ENCODE measurements at regions not wholly inside any gene's neighbourhood (a gene's known extent, or its start where the extent isn't known, plus 50 kb on each side); places are given as distances from the start of the nearest gene placed in this dataset.

- DNase-seq (ENCODE audit: low spot score): no peak
These were observed 244.1 kb upstream of the RHOBTB1 start for GRCh38 chr10:61188101-61188500.

- DNase-seq (ENCODE audit: low spot score): no peak
These were observed 243.6 kb upstream of the RHOBTB1 start for GRCh38 chr10:61187601-61188000.

- no peak for DNase-seq (ENCODE audit: low spot score)
These were observed 242.4 kb upstream of the RHOBTB1 start for GRCh38 chr10:61186408-61186807.

GRCh38 chr10:61184429-61184828 lies 240.4 kb upstream of the RHOBTB1 start:
- no peak for DNase-seq (ENCODE audit: low spot score)

DNA sequence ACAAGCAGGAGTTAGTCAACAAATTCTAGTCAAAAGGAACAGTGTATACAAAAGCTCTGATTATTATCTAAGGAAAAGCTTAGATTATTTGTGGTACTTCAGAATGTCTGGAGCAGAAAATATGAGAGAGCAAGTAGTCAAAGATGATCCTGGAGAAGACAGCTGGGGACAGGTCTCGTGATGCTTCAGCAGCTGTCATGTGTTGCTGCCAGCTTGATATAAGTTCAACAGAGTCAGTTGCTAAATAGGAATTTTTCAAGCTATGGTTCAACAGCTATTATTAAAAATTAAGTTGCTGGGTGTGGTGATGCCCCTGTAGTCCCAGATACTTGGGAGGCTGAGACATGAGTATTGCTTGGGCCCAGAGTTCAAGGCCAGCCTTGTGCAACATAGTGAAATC lies 240.0 kb upstream of the RHOBTB1 start:
- no peak for DNase-seq (ENCODE audit: low spot score)

- DNase-seq (ENCODE audit: low spot score): no peak
These were observed 237.8 kb upstream of the RHOBTB1 start for GRCh38 chr10:61181832-61182231.

DNA sequence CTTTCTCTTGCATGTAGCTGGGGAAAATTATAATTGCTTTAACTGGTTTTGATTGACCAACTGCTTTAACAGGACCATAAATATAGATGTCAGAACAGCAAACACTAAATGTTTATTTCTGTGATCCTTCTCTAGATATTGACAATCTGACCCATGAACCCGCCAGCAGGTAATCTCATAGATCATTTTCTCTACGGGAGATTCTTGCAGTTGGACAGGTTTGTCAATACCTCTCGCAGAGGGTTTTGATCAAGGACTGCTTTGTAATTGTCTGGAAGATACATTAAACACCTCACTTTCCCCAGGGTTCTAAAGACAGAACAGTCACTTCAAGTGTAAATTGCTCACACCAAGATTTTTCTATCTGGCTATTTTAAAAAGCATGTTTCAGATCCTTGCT lies 235.8 kb upstream of the RHOBTB1 start:
- DNase-seq (ENCODE audit: low spot score): no peak

DNA sequence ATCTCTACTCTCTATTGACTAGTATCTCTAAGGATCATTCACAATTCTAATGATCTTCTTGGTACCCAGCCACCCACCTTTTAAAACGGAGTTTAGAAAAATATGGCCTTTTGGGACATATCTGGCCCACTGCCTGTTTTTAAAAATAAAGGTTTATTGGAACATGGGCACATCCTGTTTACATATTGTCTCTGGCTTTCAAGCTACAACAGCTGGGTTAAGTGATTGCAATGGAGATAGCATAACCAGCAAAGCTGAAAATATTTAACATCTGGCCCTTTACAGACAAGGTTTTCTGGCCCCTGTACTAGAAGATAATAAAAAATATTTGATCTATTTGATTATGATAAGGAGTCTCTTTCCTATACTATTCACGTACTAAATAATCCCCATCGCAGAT lies 232.4 kb upstream of the RHOBTB1 start:
- no peak for DNase-seq (ENCODE audit: low spot score)

- no peak for DNase-seq (ENCODE audit: low spot score)
These were observed 231.3 kb upstream of the RHOBTB1 start for GRCh38 chr10:61175316-61175715.

GRCh38 chr10:61173450-61173849 lies 229.5 kb upstream of the RHOBTB1 start:
- DNase-seq (ENCODE audit: low spot score): no peak

DNA sequence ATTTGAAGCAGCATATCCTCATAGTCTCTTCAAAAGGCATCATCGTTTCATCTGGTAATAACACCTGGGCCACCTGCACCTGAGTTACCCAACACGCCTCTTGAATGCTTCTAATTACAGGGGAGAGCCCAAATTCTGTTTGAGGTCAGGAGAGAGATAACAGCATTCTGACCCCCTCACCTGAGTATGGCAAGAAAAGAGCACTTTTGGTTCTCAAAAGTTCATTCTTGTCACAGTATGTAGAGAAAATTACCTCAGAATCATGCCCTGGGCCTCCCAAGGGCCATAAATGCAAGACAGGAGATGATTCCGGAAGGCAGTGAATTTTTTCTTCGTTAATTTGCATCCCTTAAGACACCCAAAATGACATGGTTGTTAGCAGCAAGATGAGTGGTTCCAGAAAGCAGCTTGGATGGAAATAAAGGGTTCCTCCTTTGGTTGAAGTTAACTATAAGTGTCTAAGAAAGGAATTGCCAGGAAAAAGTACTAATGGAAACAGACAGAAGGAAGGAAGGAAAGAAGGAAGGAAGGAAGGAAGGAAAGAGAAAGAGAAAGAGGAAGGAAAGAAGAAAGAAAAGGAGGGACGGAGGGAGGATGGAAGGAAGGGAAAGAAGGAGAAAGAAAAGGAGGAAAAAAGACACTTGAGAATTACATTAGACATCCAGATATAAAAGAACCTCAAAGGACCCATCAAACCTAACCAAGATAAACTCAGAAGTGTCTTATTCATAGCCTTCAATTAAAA lies 228.4 kb upstream of the RHOBTB1 start:
- DNase-seq (ENCODE audit: low spot score): no peak

DNA sequence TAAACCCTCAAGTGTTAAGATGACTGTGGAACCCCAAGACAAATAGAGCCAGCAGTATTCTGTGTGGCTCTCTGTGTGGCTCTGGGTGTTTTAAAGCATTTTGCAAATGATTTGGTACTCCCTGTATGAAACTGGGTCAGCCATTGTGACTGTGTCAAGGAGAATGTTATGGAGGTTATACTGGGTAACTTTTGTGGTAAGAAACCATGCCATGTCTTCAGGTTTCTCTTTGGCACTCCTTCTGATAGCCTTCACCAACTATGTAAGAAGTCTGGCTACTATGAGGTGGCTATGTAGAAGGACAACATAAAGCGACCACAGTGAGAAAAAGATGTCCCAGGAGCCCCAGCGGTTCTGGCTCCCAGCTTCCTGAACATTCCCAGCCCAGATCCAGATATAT lies 226.6 kb upstream of the RHOBTB1 start:
- no peak for DNase-seq (ENCODE audit: low spot score)

GRCh38 chr10:61169294-61169693 lies 225.3 kb upstream of the RHOBTB1 start:
- DNase-seq (ENCODE audit: low spot score): no peak

DNA sequence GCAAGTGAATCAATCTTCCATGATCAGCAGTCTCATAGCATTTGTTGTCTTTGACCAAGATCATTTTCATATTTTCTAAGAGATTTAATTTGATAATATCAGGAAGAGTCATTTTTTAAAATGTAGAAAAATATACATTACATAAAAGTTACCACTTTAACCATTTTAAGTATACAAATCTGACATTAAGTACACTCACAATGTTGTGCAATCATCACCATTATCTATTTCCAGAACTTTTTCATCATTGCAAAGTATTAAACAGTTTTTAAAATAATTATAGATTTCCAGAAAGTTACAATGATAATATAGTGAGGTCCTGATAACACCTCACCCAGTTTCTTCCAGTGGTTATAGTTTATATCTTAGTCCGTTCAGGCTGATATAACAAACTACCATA lies 222.5 kb upstream of the RHOBTB1 start:
- DNase-seq (ENCODE audit: low spot score): no peak

DNA sequence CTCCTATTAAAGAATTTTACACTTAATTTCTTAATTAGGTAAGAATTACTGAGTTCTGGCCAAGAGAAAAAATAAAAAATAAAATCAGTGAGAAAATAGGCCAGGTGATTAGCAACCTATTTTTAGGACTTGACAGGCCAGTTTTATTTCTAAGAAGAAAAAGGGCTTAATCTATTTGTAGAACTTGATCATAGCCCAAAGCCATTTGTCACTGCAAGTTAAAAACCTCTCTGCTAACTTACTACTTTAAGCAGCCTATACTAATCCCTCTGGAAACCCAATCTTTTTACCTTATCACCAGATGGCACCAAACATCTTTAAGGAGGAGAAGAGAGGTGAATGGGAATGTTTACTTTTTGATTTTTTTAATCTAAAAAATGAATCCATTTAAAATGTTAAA lies 222.1 kb upstream of the RHOBTB1 start:
- DNase-seq (ENCODE audit: low spot score): no peak

DNA sequence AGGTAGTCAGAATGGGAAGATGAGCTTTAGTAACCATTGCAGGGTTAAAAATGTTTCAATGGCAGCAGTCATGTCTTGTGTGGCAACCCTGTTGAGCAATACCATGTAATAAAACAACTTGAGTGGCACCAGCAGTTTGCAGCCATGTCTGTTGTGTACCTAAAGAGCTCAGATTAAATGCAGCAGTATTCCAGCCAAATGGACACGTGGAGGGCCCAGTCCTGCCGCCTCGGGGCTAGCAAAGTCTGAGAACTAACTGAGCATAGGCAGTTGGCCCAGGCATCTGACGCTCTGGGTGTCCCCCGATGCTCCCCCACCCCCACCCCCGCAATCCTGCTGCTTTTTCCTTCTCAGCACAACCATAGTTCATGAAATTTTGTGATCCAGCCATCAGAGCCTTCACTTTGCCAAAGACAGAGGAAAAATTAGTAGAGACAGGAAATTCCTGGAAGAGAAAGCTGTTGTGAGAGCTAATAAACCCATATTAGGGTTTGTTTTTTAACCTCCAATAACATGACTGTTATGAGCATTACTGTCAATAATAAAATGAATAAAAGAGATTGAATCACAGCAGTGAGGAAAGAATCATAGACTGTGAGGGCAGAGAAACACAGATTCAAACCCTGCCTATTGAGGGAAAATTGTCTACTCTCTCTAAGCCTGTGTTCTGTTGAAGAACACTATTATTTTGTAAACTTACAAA lies 220.6 kb upstream of the RHOBTB1 start:
- no peak for DNase-seq (ENCODE audit: low spot score)

GRCh38 chr10:61163403-61163802 lies 219.4 kb upstream of the RHOBTB1 start:
- DNase-seq (ENCODE audit: low spot score): no peak

DNA sequence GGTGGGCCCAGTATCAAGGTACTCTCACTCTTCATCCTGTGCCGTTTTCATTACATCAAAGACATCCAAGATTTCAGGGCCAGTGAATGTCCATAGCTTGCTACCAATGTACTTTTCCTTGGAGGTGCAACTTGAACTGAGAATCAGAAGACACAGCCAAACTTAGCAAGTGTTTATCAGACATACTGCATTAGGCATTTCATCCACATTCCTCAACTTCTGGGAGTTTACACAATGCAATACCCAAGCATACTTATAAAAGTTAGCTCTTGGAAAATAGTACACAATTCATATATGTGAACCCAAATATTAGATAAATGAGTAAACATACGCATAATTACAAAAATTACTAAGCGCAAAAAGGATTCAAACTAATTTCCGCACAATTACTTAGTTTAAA lies 216.3 kb upstream of the RHOBTB1 start:
- DNase-seq (ENCODE audit: low spot score): no peak

DNA sequence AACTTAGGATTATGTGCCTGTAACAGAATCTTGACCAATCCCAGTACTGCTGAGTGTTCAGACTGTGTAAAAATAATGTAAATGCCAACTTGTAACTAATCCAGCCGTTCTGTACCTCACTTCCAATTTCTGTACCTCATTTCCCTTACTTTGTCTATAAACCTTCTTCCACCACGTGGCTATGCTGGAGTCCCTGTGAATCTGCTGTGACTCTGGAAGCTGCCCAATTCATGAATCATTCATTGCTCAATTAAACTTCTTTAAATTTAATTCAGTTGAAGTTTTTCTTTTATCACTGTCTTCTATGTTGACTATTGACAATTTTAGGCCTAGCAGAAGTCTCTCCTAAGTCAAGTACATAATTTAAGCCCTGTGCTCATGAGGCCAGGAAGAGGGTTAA lies 215.3 kb upstream of the RHOBTB1 start:
- no peak for DNase-seq (ENCODE audit: low spot score)

DNA sequence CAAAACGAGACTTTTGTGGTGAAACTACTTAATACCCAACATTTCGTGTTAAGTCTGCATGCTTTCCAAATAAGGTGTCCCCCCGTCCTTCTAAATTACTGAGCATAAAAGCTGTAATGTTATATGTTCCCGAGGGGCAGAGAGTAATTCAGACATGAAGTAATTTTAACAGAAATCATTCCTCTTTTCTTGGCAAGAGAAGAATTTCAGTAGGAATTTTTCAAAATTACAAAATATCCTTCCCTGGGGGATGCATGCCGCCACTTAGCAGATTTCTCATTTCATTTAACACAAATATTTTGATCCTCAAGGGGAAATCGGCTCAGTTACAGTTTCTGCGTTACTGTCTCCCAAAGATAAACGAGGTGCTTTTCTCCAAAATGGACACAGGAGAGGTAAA lies 213.2 kb upstream of the RHOBTB1 start:
- DNase-seq (ENCODE audit: low spot score): no peak

GRCh38 chr10:61153771-61154170 lies 209.8 kb upstream of the RHOBTB1 start:
- no peak for DNase-seq (ENCODE audit: low spot score)

DNA sequence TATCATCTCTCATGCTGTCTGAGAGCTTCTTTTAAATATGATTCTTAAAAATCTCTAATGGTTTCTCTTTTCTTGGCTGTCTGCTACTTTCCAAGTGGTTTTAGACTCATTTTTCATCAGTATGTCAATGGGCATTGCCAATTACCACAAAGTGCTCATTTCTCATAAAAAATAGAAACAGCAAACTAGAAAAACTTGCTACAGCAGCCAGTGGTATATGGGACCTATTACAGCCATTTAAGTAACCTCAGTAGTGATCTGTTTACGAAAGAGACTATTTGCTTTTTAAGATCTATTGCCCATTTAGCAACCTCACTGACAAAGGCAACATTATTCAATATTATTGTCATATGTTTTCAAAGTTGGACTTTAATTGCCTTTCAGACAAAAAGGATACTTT lies 207.1 kb upstream of the RHOBTB1 start:
- no peak for DNase-seq (ENCODE audit: low spot score)

- DNase-seq (ENCODE audit: low spot score): no peak
These were observed 204.5 kb upstream of the RHOBTB1 start for GRCh38 chr10:61148451-61148850.

GRCh38 chr10:61142987-61143386 lies 199.0 kb upstream of the RHOBTB1 start:
- DNase-seq (ENCODE audit: low spot score): no peak

Data from ureter (tissue), 1 donor.